Common myeloid progenitor, CD34-positive (primary cell): ENCODE measurements at regions not wholly inside any gene's neighbourhood (a gene's known extent, or its start where the extent isn't known, plus 50 kb on each side); places are given as distances from the start of the nearest gene placed in this dataset.

Source experiments
- CTCF ChIA-PET: fragments of 350-600 bp; sonication (Branson Sonifier 250); formaldehyde crosslinking; loops from one replicate; lab custom pipeline; 2021; ENCODE audit warnings: antibody characterized with exemption; lab: Charles Lee
- POLR2A ChIA-PET: fragments of 350-600 bp; sonication (Branson Sonifier 250); formaldehyde crosslinking; loops from one replicate; lab custom pipeline; 2021; ENCODE audit warnings: antibody characterized with exemption; lab: Charles Lee
- DNase-seq, 3 donors: peaks; one replicate each; pipeline versions ENCODE4 v3.0.0 to v3.0.0-alpha.2; 2013
- H3K27ac ChIP-seq, 2 experiments: 1 replicate in 1 of 2; 2 replicates in 1 of 2; pipeline ENCODE4 v1.7.0; 2013; ENCODE audit warnings: inconsistent platforms in 2 of 2, low read length in 2 of 2, mild to moderate bottlenecking in 2 of 2, low read depth in 1 of 2, moderate library complexity in 1 of 2; ENCODE audit not compliant: severe bottlenecking in 2 of 2, insufficient read depth in 1 of 2, poor library complexity in 1 of 2
- H3K27me3 ChIP-seq, 5 experiments: replicated peaks in 2 of 5; 1 replicate in 3 of 5; 2 replicates in 2 of 5; pipeline versions ENCODE4 v1.6.1 to v1.7.0; 2013; ENCODE audit warnings: low read length in 4 of 5, mild to moderate bottlenecking in 2 of 5, moderate library complexity in 2 of 5, inconsistent platforms in 1 of 5; ENCODE audit not compliant: insufficient read depth in 5 of 5, control insufficient read depth in 4 of 5
- H3K36me3 ChIP-seq, 4 experiments: 1 replicate in 2 of 4; 2 replicates in 2 of 4; pipeline versions ENCODE4 v1.6.1 to v1.7.0; 2013; ENCODE audit warnings: low read length in 3 of 4, control low read depth in 1 of 4, mild to moderate bottlenecking in 1 of 4; ENCODE audit not compliant: control insufficient read depth in 4 of 4, insufficient read depth in 4 of 4
- H3K4me1 ChIP-seq, 4 experiments: 1 replicate in 3 of 4; 2 replicates in 1 of 4; pipeline versions ENCODE4 v1.6.1 to v1.7.1; 2013; ENCODE audit warnings: low read length in 3 of 4, mild to moderate bottlenecking in 3 of 4, control low read depth in 1 of 4, inconsistent platforms in 1 of 4, moderate library complexity in 1 of 4; ENCODE audit not compliant: control insufficient read depth in 4 of 4, insufficient read depth in 4 of 4; ENCODE audit errors: control extremely low read depth in 1 of 4
- H3K4me3 ChIP-seq, 7 experiments: 1 replicate in 4 of 7; 2 replicates in 3 of 7; pipeline versions ENCODE4 v1.5.1 to v1.7.0; 2013; ENCODE audit warnings: mild to moderate bottlenecking in 7 of 7, low read length in 6 of 7, moderate library complexity in 6 of 7, inconsistent platforms in 2 of 7, low read depth in 2 of 7, control low read depth in 1 of 7; ENCODE audit not compliant: insufficient read depth in 4 of 7, control insufficient read depth in 1 of 7; ENCODE audit errors: extremely low read depth in 1 of 7
- H3K9me3 ChIP-seq, 5 experiments: 1 replicate in 4 of 5; 2 replicates in 1 of 5; pipeline versions ENCODE4 v1.6.1 to v1.7.1; 2013; ENCODE audit warnings: low read length in 4 of 5, mild to moderate bottlenecking in 2 of 5, inconsistent platforms in 1 of 5, low read depth in 1 of 5, moderate library complexity in 1 of 5; ENCODE audit not compliant: control insufficient read depth in 4 of 5, insufficient read depth in 2 of 5; ENCODE audit errors: control extremely low read depth in 1 of 5
- WGBS: methylation state at CpG from one replicate; pipeline ENCODE4 v1.1.5; 2013; ENCODE audit not compliant: insufficient coverage; 5-methylcytosine and 5-hydroxymethylcytosine counted together

DNA sequence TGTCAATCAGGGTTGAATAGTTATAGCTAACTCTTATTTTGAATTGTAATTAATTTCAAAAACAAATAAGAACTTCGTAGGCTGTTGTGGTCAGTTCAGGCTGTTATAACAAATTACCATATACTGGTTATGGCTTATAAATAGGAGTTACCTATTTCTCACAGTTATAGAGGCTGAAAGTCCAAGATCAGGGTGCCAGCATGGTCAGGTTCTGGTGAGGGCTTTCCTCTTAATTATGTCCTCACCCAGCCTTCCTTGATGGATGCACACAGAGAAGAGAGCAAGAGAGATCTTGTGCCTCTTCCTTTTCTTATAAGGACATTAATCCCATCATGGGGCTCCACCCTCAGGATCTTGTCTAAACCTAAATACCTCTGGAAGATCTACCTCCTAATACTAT lies 265.9 kb upstream of the SUCLG2 start:
- no CpG with 5 or more reads among the region's 1 CpG for WGBS
- Histone ChIP-seq H3K4me1 (no peaks in the 10 kb centered on the region), H3K36me3 (no peaks in the 10 kb centered on the region), H3K4me3 (no peak overlapping the region), H3K27me3 (peaks cover 0 to 1% (median 0%) of the 10 kb centered on the region in 5 experiments), H3K9me3 (no peaks in the 10 kb centered on the region), H3K27ac (no peak overlapping the region)
- ChIA-PET CTCF (no interaction called here), POLR2A (no interaction called here)
- DNase-seq, result no peak

DNA sequence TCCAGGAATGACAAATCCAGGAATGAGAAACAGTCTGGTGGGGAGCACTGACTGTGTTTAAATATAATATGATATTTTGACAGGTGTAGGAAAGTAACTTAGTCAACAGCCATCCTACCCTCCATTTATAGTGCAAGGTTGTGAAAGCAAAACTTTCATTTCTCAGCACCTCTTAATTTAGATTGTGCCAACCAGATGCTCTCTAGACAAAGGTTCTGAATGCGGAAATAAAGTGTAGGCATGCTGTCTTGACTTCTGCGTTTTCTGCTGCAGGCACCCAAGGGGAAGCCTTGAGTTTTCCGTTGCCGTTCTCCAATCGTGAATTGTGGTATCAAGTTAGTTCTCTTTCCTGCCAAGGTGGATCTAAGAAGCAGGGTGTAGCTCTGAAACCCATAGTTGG lies 261.9 kb upstream of the SUCLG2 start:
- CTCF ChIA-PET, result no interaction called here
- 100% methylated on average over 5 of the region's 5 CpGs for WGBS
- H3K27ac ChIP-seq, result no peak overlapping the region
- no peaks in the 10 kb centered on the region for H3K4me1 ChIP-seq
- POLR2A ChIA-PET, result no interaction called here
- no peak overlapping the region for H3K4me3 ChIP-seq
- H3K36me3 ChIP-seq, result no peaks in the 10 kb centered on the region
- no peak for DNase-seq
- peaks cover 0 to 1% (median 0%) of the 10 kb centered on the region in 5 experiments for H3K27me3 ChIP-seq
- no peaks in the 10 kb centered on the region for H3K9me3 ChIP-seq

DNA sequence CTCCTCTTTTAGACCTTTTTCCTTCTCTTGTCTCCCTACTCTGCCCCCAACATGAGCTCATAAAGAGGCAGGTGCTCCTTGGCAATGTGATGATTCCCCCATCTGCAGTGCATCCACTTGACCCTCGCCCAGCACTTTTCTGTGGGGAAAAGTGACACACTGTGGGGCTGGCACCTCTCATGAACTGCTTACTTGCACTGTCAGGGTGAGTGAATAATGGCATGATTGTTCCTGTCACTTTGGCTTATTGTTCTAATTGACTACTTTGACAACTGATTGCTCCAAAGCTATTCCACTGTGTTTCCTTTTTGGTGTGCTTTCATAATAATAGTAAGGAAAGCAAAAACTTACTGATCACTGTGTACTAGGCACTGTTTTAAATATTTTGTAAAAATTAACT lies 253.3 kb upstream of the SUCLG2 start:
- no peak overlapping the region for H3K27ac ChIP-seq
- H3K27me3 ChIP-seq, result no peaks in the 10 kb centered on the region
- H3K4me3 ChIP-seq, result no peak overlapping the region
- peaks cover 0 to 8% (median 0%) of the 10 kb centered on the region in 4 experiments for H3K4me1 ChIP-seq
- no peaks in the 10 kb centered on the region for H3K36me3 ChIP-seq
- WGBS, result 100% methylated on average over 1 of the region's 1 CpG
- no peak for DNase-seq
- CTCF ChIA-PET, result no interaction called here
- POLR2A ChIA-PET, result no interaction called here
- H3K9me3 ChIP-seq, result no peaks in the 10 kb centered on the region

DNA sequence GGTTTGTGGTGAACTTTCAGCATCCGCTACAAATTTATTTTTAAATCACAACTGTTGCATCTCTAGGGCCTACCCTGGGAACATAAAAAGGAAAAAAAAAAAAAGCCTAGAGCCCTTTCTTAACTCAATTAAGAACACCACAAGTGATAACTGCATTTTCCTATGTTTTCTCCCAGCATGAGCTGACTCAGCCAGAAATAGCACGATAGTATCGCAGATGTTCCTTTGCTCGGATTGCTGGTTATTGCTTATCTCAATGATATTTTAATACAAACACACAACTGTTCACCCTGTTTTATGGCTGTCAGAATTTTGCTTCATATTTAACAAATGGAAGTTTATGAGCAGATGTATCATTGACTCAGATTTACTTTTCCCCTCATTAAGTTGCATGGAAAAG lies 251.8 kb upstream of the SUCLG2 start:
- Histone ChIP-seq H3K4me1 (peaks cover 0 to 8% (median 0%) of the 10 kb centered on the region in 4 experiments), H3K9me3 (no peaks in the 10 kb centered on the region), H3K27ac (no peak overlapping the region), H3K36me3 (no peaks in the 10 kb centered on the region), H3K27me3 (no peaks in the 10 kb centered on the region), H3K4me3 (no peak overlapping the region)
- CTCF ChIA-PET, result no interaction called here
- WGBS, result 20% methylated on average over 1 of the region's 4 CpGs
- no peak for DNase-seq
- POLR2A ChIA-PET, result no interaction called here

DNA sequence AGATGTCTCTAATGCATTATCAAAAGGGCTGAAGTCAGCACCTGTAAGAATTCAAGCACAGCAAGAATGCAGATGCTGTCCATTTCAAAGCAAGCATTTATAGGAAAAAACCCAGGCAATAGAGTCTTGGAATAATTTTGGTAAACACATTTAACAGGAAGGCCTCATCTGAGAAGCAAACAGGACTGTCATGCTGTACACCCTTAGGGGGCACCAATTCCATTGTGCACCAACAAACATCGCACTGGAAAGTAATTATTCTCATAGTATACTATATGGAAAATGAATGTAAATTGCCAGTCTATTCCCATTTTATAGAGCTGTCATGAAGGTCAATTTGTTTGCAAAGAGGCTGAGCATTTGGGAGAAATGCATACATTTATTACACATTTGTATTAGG lies 247.3 kb upstream of the SUCLG2 start:
- ChIA-PET POLR2A (no interaction called here), CTCF (no interaction called here)
- Histone ChIP-seq H3K36me3 (no peaks in the 10 kb centered on the region), H3K27ac (no peak overlapping the region), H3K9me3 (no peaks in the 10 kb centered on the region), H3K27me3 (no peaks in the 10 kb centered on the region), H3K4me3 (no peak overlapping the region), H3K4me1 (peaks cover 0 to 8% (median 0%) of the 10 kb centered on the region in 4 experiments)
- DNase-seq, result no peak
- no CpG with 5 or more reads among the region's 1 CpG for WGBS

DNA sequence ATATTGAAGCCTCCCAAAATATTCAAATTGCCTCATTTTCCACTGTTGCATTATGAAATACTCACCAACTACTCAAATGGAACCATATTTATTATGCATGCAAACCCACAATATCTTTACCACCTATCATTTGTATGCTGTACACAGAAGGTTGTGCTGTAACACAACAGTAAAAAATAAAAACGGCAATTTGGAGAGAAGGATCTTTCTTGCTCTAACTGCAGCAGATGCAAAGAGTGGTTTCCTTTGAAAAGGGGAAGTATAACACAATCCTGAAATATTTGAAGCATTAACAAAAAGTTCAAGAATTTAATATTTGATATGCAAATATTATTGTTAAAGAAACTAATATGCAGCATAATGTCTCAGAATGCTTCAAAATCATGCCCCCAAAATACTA lies 244.5 kb upstream of the SUCLG2 start:
- ChIA-PET CTCF (no interaction called here), POLR2A (no interaction called here)
- Histone ChIP-seq H3K27me3 (no peaks in the 10 kb centered on the region), H3K27ac (no peak overlapping the region), H3K4me1 (no peaks in the 10 kb centered on the region), H3K4me3 (no peak overlapping the region), H3K36me3 (no peaks in the 10 kb centered on the region), H3K9me3 (no peaks in the 10 kb centered on the region)
- DNase-seq, result peak in 2 of 3 donors; percentile 2 to 6
- WGBS, result no CpG with 5 or more reads among the region's 1 CpG

DNA sequence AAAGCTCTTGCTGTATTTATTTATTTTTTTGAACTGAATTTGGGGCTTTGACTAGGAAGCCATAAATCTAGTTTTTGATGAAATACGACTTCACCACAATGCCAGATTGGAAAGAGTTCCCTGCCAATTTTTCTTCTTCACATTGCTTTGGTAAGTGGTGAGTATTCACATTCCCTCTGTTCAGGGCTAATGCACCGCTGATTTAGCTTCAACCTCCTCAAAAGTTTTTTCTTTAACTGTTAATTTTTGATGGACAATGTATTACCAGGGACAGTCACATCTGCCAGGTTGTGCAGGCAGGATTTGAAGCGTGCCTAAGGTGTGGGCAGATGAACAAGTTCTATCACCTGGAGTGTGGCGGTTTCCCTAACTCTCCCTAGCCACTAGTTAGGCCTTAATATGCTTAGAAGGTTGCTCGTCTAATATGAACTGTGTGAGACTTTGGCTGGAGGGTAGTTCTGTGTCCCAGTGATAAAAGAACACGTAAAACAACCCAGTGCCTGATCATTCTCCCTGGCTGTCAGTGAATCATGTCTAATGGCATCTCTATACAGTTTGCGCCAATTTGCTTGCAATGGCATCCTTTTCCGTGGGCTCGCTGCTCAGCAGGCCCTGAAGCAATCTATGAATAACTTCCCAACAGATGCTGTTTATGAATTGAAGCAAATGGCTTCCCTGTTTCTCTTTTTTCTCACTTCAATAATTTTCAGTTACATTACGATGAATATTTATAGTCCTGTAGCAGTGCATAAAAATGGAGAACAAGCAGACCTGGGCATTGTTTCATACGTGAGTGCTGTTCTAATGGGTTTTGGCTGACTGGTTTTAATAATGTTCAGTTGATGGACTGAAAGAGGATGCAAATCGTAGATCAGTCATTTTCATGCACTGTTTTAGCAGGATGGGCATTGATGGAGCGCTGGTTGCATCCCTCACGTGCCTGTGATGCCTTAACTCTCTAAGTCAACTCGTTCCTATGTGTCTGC lies 243.2 kb upstream of the SUCLG2 start:
- H3K9me3 ChIP-seq, result no peaks in the 10 kb centered on the region
- no peak overlapping the region for H3K4me3 ChIP-seq
- no peaks in the 10 kb centered on the region for H3K27me3 ChIP-seq
- ChIA-PET POLR2A (no interaction called here), CTCF (no interaction called here)
- H3K36me3 ChIP-seq, result no peaks in the 10 kb centered on the region
- 83% methylated on average over 10 of the region's 15 CpGs for WGBS
- no peak for DNase-seq
- H3K4me1 ChIP-seq, result no peaks in the 10 kb centered on the region
- no peak overlapping the region for H3K27ac ChIP-seq
